WTC11 (cell line): ENCODE measurements at regions not wholly inside any gene's neighbourhood (a gene's known extent, or its start where the extent isn't known, plus 50 kb on each side); places are given as distances from the start of the nearest gene placed in this dataset.

ENCODE experiments used
- ATAC-seq: fragments of 200-7000 bp; cut with Tn5 transposase; 2 replicates; pipeline ENCODE4 v1.10.0; 2021; ENCODE audit warnings: mild to moderate bottlenecking, moderate library complexity
- CTCF ChIA-PET: fragments of 300-600 bp; sonication (Branson Sonifier 250); formaldehyde crosslinking; loops from one replicate; lab custom pipeline; 2021; ENCODE audit warnings: antibody characterized with exemption; lab: Charles Lee
- POLR2A ChIA-PET: fragments of 350-600 bp; sonication (Branson Sonifier 250); formaldehyde crosslinking; loops from one replicate; lab custom pipeline; 2021; ENCODE audit warnings: antibody characterized with exemption; lab: Charles Lee
- DNase-seq: peaks from one replicate; pipeline ENCODE4 v3.0.0; 2021; ENCODE audit warnings: low spot score
- H3K27ac Mint-ChIP-seq: 2 replicates; pipeline ENCODE4 v1.8.0; 2021; ENCODE audit warnings: mixed read lengths
- H3K27me3 Mint-ChIP-seq: 2 replicates; pipeline ENCODE4 v1.8.0; 2021; ENCODE audit warnings: low read depth, mild to moderate bottlenecking, moderate library complexity, mixed read lengths
- H3K36me3 Mint-ChIP-seq: 2 replicates; pipeline ENCODE4 v1.8.0; 2021; ENCODE audit warnings: mixed read lengths
- H3K4me1 Mint-ChIP-seq: 2 replicates; pipeline ENCODE4 v1.8.0; 2022; ENCODE audit warnings: mixed read lengths
- H3K4me3 Mint-ChIP-seq: 2 replicates; pipeline ENCODE4 v1.8.0; 2021; ENCODE audit warnings: mild to moderate bottlenecking, moderate library complexity, mixed read lengths
- H3K9me3 Mint-ChIP-seq: 2 replicates; pipeline ENCODE4 v1.8.0; 2021; ENCODE audit warnings: mixed read lengths
- ATF1 ChIP-seq: sonication (generic); formaldehyde crosslinking; IDR thresholded peaks from 2 replicates; pipeline ENCODE4 v1.8.1; 2023; ENCODE audit warnings: mild to moderate bottlenecking, moderate library complexity, missing genetic modification reagents
- EMX1 ChIP-seq: fragments of 250-450 bp; sonication (Bioruptor Pico); IDR thresholded peaks from 2 replicates; pipeline ENCODE4 v1.8.0; 2021; ENCODE audit warnings: mild to moderate bottlenecking
- FOXJ3 ChIP-seq: sonication (generic); formaldehyde crosslinking; IDR thresholded peaks from 2 replicates; pipeline ENCODE4 v1.9.0; 2021; ENCODE audit warnings: missing genetic modification reagents, mild to moderate bottlenecking, borderline replicate concordance
- KAT7 ChIP-seq: sonication (generic); formaldehyde crosslinking; IDR thresholded peaks from 2 replicates; pipeline ENCODE4 v1.8.1; 2023; ENCODE audit warnings: missing genetic modification reagents, mild to moderate bottlenecking, borderline replicate concordance
- NR3C1 ChIP-seq: sonication (generic); formaldehyde crosslinking; conservative IDR thresholded peaks from 2 replicates; pipeline ENCODE4 v1.8.1; 2023; ENCODE audit warnings: low read depth, mild to moderate bottlenecking, missing genetic modification reagents
- OVOL2 ChIP-seq: fragments of 250-450 bp; sonication (Bioruptor Pico); IDR thresholded peaks from 2 replicates; pipeline ENCODE4 v1.9.0; 2021; ENCODE audit warnings: mild to moderate bottlenecking, borderline replicate concordance
- RORB ChIP-seq: fragments of 250-450 bp; sonication (Bioruptor Pico); IDR thresholded peaks from 2 replicates; pipeline ENCODE4 v1.9.0; 2021; ENCODE audit warnings: mild to moderate bottlenecking
- SOX15 ChIP-seq: fragments of 250-450 bp; sonication (Bioruptor Pico); IDR thresholded peaks from 2 replicates; pipeline ENCODE4 v1.9.0; 2021; ENCODE audit warnings: mild to moderate bottlenecking
- TEAD4 ChIP-seq: sonication (generic); formaldehyde crosslinking; IDR thresholded peaks from 2 replicates; pipeline ENCODE4 v1.8.0; 2022; ENCODE audit warnings: mild to moderate bottlenecking, missing genetic modification reagents
- ZNF121 ChIP-seq: sonication (generic); formaldehyde crosslinking; IDR thresholded peaks from 2 replicates; pipeline ENCODE4 v1.8.0; 2023; ENCODE audit warnings: missing genetic modification reagents
- ZNF232 ChIP-seq: sonication (generic); formaldehyde crosslinking; IDR thresholded peaks from 2 replicates; pipeline ENCODE4 v1.8.0; 2022; ENCODE audit warnings: mild to moderate bottlenecking, missing genetic modification reagents
- ZNF671 ChIP-seq: fragments of 250-450 bp; sonication (Bioruptor Pico); IDR thresholded peaks from 2 replicates; pipeline ENCODE4 v1.8.0; 2021; ENCODE audit warnings: mild to moderate bottlenecking
- TF ChIP-seq, protein P1 (sequence below): fragments of 250-450 bp; sonication (Bioruptor Pico); IDR thresholded peaks from 2 replicates; pipeline ENCODE4 v1.8.0; 2021; ENCODE audit warnings: mild to moderate bottlenecking
- TF ChIP-seq, protein P2 (sequence below): sonication (generic); formaldehyde crosslinking; IDR thresholded peaks from 2 replicates; pipeline ENCODE4 v1.8.0; 2022; ENCODE audit warnings: mild to moderate bottlenecking, missing genetic modification reagents
- TF ChIP-seq, protein P3 (sequence below): sonication (generic); formaldehyde crosslinking; IDR thresholded peaks from 2 replicates; pipeline ENCODE4 v1.8.1; 2023; ENCODE audit warnings: mild to moderate bottlenecking, missing genetic modification reagents, moderate library complexity
- TF ChIP-seq, protein P4 (sequence below): sonication (generic); formaldehyde crosslinking; IDR thresholded peaks from 2 replicates; pipeline ENCODE4 v1.8.0; 2023; ENCODE audit warnings: mild to moderate bottlenecking, missing genetic modification reagents
- TF ChIP-seq, protein P5 (sequence below): sonication (generic); formaldehyde crosslinking; IDR thresholded peaks from 2 replicates; pipeline ENCODE4 v1.8.0; 2022; ENCODE audit warnings: mild to moderate bottlenecking, missing genetic modification reagents
- TF ChIP-seq, protein P6 (sequence below): sonication (generic); formaldehyde crosslinking; IDR thresholded peaks from 2 replicates; pipeline ENCODE4 v1.8.0; 2023; ENCODE audit warnings: missing genetic modification reagents, mild to moderate bottlenecking, borderline replicate concordance
- TF ChIP-seq, protein P7 (sequence below): fragments of 250-450 bp; sonication (Bioruptor Pico); IDR thresholded peaks from 2 replicates; pipeline ENCODE4 v1.9.0; 2021; ENCODE audit warnings: moderate library complexity, mild to moderate bottlenecking, inconsistent platforms, borderline replicate concordance
- TF ChIP-seq, protein P8 (sequence below): sonication (generic); formaldehyde crosslinking; IDR thresholded peaks from 2 replicates; pipeline ENCODE4 v1.8.1; 2023; ENCODE audit warnings: mild to moderate bottlenecking, missing genetic modification reagents, moderate library complexity
- TF ChIP-seq, protein P9 (sequence below): fragments of 250-450 bp; sonication (Bioruptor Pico); IDR thresholded peaks from 2 replicates; pipeline ENCODE4 v1.9.0; 2021; ENCODE audit warnings: mild to moderate bottlenecking
- TF ChIP-seq, protein P10 (sequence below): sonication (generic); formaldehyde crosslinking; IDR thresholded peaks from 2 replicates; pipeline ENCODE4 v1.8.1; 2022; ENCODE audit warnings: mild to moderate bottlenecking, moderate library complexity, missing genetic modification reagents

DNA sequence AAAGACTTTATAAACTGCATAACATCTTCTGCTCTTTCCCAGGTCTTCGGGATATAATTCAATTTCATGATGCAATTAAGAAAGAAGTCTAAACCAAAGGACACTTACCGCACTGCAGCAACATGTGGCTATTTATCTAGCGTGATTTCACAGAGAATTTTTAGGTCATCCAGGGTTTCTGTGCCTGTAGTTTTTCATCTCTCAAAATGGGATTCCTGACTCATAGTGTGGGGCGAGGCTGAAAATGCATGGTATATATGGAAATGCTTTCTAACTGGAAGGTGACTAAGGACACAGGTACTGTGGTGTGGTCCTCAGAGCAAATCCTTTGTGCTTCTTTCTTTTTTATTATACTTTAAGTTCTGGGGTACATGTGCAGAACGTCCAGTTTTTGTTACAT lies 557.7 kb upstream of the KLF4 start (continued):
- TF ChIP-seq ZNF232 (CRISPR knock-in tag) (no peak), KAT7 (CRISPR knock-in tag) (no peak), NR3C1 (CRISPR knock-in tag) (no peak)
- TF ChIP-seq, protein P1, sequence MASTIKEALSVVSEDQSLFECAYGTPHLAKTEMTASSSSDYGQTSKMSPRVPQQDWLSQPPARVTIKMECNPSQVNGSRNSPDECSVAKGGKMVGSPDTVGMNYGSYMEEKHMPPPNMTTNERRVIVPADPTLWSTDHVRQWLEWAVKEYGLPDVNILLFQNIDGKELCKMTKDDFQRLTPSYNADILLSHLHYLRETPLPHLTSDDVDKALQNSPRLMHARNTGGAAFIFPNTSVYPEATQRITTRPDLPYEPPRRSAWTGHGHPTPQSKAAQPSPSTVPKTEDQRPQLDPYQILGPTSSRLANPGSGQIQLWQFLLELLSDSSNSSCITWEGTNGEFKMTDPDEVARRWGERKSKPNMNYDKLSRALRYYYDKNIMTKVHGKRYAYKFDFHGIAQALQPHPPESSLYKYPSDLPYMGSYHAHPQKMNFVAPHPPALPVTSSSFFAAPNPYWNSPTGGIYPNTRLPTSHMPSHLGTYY (CRISPR knock-in tag), result no peak
- TF ChIP-seq, protein P2, sequence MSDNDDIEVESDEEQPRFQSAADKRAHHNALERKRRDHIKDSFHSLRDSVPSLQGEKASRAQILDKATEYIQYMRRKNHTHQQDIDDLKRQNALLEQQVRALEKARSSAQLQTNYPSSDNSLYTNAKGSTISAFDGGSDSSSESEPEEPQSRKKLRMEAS (CRISPR knock-in tag), result no peak
- TF ChIP-seq, protein P3, sequence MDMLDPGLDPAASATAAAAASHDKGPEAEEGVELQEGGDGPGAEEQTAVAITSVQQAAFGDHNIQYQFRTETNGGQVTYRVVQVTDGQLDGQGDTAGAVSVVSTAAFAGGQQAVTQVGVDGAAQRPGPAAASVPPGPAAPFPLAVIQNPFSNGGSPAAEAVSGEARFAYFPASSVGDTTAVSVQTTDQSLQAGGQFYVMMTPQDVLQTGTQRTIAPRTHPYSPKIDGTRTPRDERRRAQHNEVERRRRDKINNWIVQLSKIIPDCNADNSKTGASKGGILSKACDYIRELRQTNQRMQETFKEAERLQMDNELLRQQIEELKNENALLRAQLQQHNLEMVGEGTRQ (CRISPR knock-in tag), result no peak
- TF ChIP-seq, protein P4, sequence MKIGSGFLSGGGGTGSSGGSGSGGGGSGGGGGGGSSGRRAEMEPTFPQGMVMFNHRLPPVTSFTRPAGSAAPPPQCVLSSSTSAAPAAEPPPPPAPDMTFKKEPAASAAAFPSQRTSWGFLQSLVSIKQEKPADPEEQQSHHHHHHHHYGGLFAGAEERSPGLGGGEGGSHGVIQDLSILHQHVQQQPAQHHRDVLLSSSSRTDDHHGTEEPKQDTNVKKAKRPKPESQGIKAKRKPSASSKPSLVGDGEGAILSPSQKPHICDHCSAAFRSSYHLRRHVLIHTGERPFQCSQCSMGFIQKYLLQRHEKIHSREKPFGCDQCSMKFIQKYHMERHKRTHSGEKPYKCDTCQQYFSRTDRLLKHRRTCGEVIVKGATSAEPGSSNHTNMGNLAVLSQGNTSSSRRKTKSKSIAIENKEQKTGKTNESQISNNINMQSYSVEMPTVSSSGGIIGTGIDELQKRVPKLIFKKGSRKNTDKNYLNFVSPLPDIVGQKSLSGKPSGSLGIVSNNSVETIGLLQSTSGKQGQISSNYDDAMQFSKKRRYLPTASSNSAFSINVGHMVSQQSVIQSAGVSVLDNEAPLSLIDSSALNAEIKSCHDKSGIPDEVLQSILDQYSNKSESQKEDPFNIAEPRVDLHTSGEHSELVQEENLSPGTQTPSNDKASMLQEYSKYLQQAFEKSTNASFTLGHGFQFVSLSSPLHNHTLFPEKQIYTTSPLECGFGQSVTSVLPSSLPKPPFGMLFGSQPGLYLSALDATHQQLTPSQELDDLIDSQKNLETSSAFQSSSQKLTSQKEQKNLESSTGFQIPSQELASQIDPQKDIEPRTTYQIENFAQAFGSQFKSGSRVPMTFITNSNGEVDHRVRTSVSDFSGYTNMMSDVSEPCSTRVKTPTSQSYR (CRISPR knock-in tag), result no peak
- TF ChIP-seq, protein P5, sequence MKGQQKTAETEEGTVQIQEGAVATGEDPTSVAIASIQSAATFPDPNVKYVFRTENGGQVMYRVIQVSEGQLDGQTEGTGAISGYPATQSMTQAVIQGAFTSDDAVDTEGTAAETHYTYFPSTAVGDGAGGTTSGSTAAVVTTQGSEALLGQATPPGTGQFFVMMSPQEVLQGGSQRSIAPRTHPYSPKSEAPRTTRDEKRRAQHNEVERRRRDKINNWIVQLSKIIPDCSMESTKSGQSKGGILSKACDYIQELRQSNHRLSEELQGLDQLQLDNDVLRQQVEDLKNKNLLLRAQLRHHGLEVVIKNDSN (CRISPR knock-in tag), result no peak

DNA sequence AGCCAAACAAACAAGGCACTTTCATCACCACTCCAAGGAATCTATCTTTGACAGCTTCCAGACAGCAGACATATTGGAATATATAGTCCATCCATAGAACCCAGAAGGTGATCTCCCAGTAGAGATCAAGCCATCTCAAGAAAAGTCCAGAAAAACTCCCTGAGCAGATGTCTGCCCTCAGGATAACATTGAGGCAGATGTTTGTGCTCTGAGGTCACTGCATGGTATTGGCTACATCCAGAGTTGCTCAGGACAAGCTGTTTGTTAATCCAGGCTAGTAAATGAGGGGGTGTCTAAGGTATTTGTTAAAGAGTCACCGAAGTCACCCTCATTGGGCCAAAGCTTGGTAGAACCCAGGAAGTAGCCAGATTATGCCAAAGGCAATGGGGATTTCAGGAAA lies 556.3 kb upstream of the KLF4 start:
- Mint-ChIP-seq H3K36me3 (peaks cover 6% of the 10 kb centered on the region), H3K4me1 (peaks cover 3% of the 10 kb centered on the region; the same call in 1 of the 2 replicates), H3K4me3 (no peak overlapping the region), H3K27ac (no peak overlapping the region), H3K9me3 (peaks cover 29% of the 10 kb centered on the region), H3K27me3 (no peaks in the 10 kb centered on the region)
- ATAC-seq (no peak), DNase-seq (no peak)
- TF ChIP-seq EMX1 (CRISPR knock-in tag) (no peak), ZNF671 (no peak), ATF1 (CRISPR knock-in tag) (no peak), RORB (CRISPR knock-in tag) (no peak), OVOL2 (CRISPR knock-in tag) (no peak), SOX15 (no peak), TEAD4 (CRISPR knock-in tag) (no peak), ZNF121 (CRISPR knock-in tag) (no peak), FOXJ3 (CRISPR knock-in tag) (no peak)
- TF ChIP-seq, protein P6, sequence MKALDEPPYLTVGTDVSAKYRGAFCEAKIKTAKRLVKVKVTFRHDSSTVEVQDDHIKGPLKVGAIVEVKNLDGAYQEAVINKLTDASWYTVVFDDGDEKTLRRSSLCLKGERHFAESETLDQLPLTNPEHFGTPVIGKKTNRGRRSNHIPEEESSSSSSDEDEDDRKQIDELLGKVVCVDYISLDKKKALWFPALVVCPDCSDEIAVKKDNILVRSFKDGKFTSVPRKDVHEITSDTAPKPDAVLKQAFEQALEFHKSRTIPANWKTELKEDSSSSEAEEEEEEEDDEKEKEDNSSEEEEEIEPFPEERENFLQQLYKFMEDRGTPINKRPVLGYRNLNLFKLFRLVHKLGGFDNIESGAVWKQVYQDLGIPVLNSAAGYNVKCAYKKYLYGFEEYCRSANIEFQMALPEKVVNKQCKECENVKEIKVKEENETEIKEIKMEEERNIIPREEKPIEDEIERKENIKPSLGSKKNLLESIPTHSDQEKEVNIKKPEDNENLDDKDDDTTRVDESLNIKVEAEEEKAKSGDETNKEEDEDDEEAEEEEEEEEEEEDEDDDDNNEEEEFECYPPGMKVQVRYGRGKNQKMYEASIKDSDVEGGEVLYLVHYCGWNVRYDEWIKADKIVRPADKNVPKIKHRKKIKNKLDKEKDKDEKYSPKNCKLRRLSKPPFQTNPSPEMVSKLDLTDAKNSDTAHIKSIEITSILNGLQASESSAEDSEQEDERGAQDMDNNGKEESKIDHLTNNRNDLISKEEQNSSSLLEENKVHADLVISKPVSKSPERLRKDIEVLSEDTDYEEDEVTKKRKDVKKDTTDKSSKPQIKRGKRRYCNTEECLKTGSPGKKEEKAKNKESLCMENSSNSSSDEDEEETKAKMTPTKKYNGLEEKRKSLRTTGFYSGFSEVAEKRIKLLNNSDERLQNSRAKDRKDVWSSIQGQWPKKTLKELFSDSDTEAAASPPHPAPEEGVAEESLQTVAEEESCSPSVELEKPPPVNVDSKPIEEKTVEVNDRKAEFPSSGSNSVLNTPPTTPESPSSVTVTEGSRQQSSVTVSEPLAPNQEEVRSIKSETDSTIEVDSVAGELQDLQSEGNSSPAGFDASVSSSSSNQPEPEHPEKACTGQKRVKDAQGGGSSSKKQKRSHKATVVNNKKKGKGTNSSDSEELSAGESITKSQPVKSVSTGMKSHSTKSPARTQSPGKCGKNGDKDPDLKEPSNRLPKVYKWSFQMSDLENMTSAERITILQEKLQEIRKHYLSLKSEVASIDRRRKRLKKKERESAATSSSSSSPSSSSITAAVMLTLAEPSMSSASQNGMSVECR (CRISPR knock-in tag), result no peak
- TF ChIP-seq, protein P7, sequence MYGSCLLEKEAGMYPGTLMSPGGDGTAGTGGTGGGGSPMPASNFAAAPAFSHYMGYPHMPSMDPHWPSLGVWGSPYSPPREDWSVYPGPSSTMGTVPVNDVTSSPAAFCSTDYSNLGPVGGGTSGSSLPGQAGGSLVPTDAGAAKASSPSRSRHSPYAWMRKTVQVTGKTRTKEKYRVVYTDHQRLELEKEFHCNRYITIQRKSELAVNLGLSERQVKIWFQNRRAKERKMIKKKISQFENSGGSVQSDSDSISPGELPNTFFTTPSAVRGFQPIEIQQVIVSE (CRISPR knock-in tag), result no peak
- TF ChIP-seq, protein P8, sequence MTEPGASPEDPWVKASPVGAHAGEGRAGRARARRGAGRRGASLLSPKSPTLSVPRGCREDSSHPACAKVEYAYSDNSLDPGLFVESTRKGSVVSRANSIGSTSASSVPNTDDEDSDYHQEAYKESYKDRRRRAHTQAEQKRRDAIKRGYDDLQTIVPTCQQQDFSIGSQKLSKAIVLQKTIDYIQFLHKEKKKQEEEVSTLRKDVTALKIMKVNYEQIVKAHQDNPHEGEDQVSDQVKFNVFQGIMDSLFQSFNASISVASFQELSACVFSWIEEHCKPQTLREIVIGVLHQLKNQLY (CRISPR knock-in tag), result no peak
- TF ChIP-seq, protein P9, sequence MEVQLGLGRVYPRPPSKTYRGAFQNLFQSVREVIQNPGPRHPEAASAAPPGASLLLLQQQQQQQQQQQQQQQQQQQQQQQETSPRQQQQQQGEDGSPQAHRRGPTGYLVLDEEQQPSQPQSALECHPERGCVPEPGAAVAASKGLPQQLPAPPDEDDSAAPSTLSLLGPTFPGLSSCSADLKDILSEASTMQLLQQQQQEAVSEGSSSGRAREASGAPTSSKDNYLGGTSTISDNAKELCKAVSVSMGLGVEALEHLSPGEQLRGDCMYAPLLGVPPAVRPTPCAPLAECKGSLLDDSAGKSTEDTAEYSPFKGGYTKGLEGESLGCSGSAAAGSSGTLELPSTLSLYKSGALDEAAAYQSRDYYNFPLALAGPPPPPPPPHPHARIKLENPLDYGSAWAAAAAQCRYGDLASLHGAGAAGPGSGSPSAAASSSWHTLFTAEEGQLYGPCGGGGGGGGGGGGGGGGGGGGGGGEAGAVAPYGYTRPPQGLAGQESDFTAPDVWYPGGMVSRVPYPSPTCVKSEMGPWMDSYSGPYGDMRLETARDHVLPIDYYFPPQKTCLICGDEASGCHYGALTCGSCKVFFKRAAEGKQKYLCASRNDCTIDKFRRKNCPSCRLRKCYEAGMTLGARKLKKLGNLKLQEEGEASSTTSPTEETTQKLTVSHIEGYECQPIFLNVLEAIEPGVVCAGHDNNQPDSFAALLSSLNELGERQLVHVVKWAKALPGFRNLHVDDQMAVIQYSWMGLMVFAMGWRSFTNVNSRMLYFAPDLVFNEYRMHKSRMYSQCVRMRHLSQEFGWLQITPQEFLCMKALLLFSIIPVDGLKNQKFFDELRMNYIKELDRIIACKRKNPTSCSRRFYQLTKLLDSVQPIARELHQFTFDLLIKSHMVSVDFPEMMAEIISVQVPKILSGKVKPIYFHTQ (CRISPR knock-in tag), result no peak
- TF ChIP-seq, protein P10, sequence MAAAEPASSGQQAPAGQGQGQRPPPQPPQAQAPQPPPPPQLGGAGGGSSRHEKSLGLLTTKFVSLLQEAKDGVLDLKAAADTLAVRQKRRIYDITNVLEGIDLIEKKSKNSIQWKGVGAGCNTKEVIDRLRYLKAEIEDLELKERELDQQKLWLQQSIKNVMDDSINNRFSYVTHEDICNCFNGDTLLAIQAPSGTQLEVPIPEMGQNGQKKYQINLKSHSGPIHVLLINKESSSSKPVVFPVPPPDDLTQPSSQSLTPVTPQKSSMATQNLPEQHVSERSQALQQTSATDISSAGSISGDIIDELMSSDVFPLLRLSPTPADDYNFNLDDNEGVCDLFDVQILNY, result no peak
- CTCF ChIA-PET, result no interaction called here
- POLR2A ChIA-PET, result interaction anchor here (0.7 kb wide), 1 partner anchor 69 kb away, joined by 3 read pairs; no protein-coding TSS in a partner anchor
